ENCODE measurements at regions not wholly inside any gene's neighbourhood (a gene's known extent, or its start where the extent isn't known, plus 50 kb on each side); places are given as distances from the start of the nearest gene placed in this dataset.

GRCh38 chr5:97544678-97545077, 361.6 kb upstream of the RIOK2 start:
- H3K18ac ChIP-seq (ENCODE audit: extremely low read depth, low read length) = no peak overlapping the region
- H2AFZ ChIP-seq (ENCODE audit: low read length) = peak overlapping the region; percentile 38; the same call in 1 of the 2 replicates
- no peaks in the 10 kb centered on the region for H3K79me2 ChIP-seq (ENCODE audit: control insufficient read depth in 1 of 2, insufficient read depth in 2 of 2, low read length in 2 of 2)
- WGBS, 2 experiments (ENCODE audit: extremely low coverage in 1 of 2, insufficient coverage in 1 of 2, insufficient read length in 1 of 2, insufficient replicate concordance in 2 of 2, low coverage in 1 of 2, low lambda C conversion rate in 2 of 2, missing lambda C conversion rate in 1 of 2) = 72% methylated on average over 5 of the region's 5 CpGs; no CpG with 5 or more reads in 1 of the 2 experiments
- H3K4me2 ChIP-seq (ENCODE audit: insufficient read depth in 1 of 2, low read depth in 2 of 2, low read length in 2 of 2) = no peak overlapping the region
- FAIRE-seq (no peak), DNase-seq (ENCODE audit: low read depth in 1 of 2, low spot score in 2 of 2) (no peak)
- H3K4me3 ChIP-seq (ENCODE audit: extremely low read depth in 1 of 4, insufficient read depth in 2 of 4, low read depth in 3 of 4, low read length in 4 of 4) = no peak overlapping the region
- CTCF ChIA-PET (ENCODE audit: partially characterized antibody) = interaction anchor here (1.7 kb wide), 1 partner anchor 10 kb away, joined by 10 read pairs; no protein-coding TSS in a partner anchor
- H2BK12ac ChIP-seq (ENCODE audit: low read depth, low read length) = no peak overlapping the region
- H3K4me1 ChIP-seq (replicated peaks in 1 of 4; ENCODE audit: control insufficient read depth in 3 of 4, insufficient read depth in 4 of 4, low read length in 3 of 4) = peaks cover 0 to 2% (median 0%) of the 10 kb centered on the region in 4 experiments; a peak in 1 of 7 replicates
- no peaks in the 10 kb centered on the region for H3K23me2 ChIP-seq (ENCODE audit: low read depth, low read length)
- no peak overlapping the region for H4K5ac ChIP-seq (ENCODE audit: insufficient read length, low read depth, low read length)
- H4K20me1 ChIP-seq (replicated peaks in 1 of 2; ENCODE audit: control insufficient read depth in 1 of 2, insufficient read depth in 2 of 2, low read length in 2 of 2) = no peaks in the 10 kb centered on the region
- no peaks in the 10 kb centered on the region for H3K27me3 ChIP-seq (replicated peaks in 1 of 4; ENCODE audit: control insufficient read depth in 3 of 4, extremely low read depth in 1 of 4, insufficient read depth in 3 of 4, low read length in 3 of 4)
- TF ChIP-seq TAF1 (IDR thresholded peaks at IDR 0.05; ENCODE audit: low read depth, low read length) (no peak), SAP30 (IDR thresholded peaks at IDR 0.05; ENCODE audit: insufficient read depth, insufficient replicate concordance, low read length) (no peak), HDAC6 (IDR thresholded peaks at IDR 0.05; ENCODE audit: low read depth, low read length) (no peak), CBX5 (IDR thresholded peaks at IDR 0.05; ENCODE audit: low read depth, low read length) (no peak)
- no peak overlapping the region for H4K8ac ChIP-seq (ENCODE audit: extremely low read depth, insufficient read depth, low read length)
- POLR2A ChIA-PET (ENCODE audit: partially characterized antibody) = no interaction called here
- H2BK15ac ChIP-seq (ENCODE audit: low read length) = no peak overlapping the region
- H3K56ac ChIP-seq (replicated peaks; ENCODE audit: insufficient read length, low read depth, low read length) = no peak overlapping the region
- no peak overlapping the region for H3K9ac ChIP-seq (replicated peaks in 1 of 4; ENCODE audit: extremely low read depth in 1 of 4, low read depth in 3 of 4, low read length in 3 of 4)
- peaks cover 0 to 7% of the 10 kb centered on the region in 2 experiments; a peak in 1 of 4 replicates for H3K9me3 ChIP-seq (ENCODE audit: insufficient read depth in 2 of 2, low read depth in 1 of 2, low read length in 1 of 2)
- no peak overlapping the region for H2BK5ac ChIP-seq (ENCODE audit: low read depth, low read length)
- no peak overlapping the region for H4K91ac ChIP-seq (replicated peaks; ENCODE audit: insufficient read length, low read length)
- H3K4ac ChIP-seq (replicated peaks; ENCODE audit: insufficient read length, low read depth, low read length) = no peak overlapping the region
- no peaks in the 10 kb centered on the region; a peak in 1 of 8 replicates for H3K36me3 ChIP-seq (ENCODE audit: control insufficient read depth in 2 of 4, insufficient read depth in 4 of 4, low read length in 3 of 4)
- H2BK120ac ChIP-seq (replicated peaks; ENCODE audit: low read depth, low read length) = no peak overlapping the region
- H3K14ac ChIP-seq (ENCODE audit: insufficient read length) = no peak overlapping the region
- H3K23ac ChIP-seq (ENCODE audit: insufficient read length) = no peak overlapping the region
- H3K27ac ChIP-seq (ENCODE audit: low read depth, low read length) = no peak overlapping the region
- H3K79me1 ChIP-seq (ENCODE audit: low read depth, low read length) = no peaks in the 10 kb centered on the region
- H2BK20ac ChIP-seq (ENCODE audit: low read length) = no peak overlapping the region
- no peak overlapping the region for H2AK5ac ChIP-seq (ENCODE audit: low read depth, low read length)

Data from H1 (cell line).